C4-2B (cell line): ENCODE measurements at regions not wholly inside any gene's neighbourhood (a gene's known extent, or its start where the extent isn't known, plus 50 kb on each side); places are given as distances from the start of the nearest gene placed in this dataset.
"Not testable (repeated sequence)": the region's sequence is repeated elsewhere in the genome, so short reads cannot be mapped to it uniquely, and the experiment has no call there.

Experiments
- H3K27ac ChIP-seq: fragments of 450-650 bp; 2 replicates; pipeline ENCODE4 v1.5.1; 2017
- CTCF ChIP-seq: fragments of 450-650 bp; conservative IDR thresholded peaks from 2 replicates; pipeline ENCODE4 v1.5.1; 2017; ENCODE audit warnings: mild to moderate bottlenecking
- ZFX ChIP-seq: fragments of 450-650 bp; IDR thresholded peaks from 2 replicates; pipeline ENCODE4 v1.6.1; 2017

GRCh38 chr7:32206987-32207386 is 136.8 kb upstream of the PDE1C start:
- H3K27ac ChIP-seq = no peak overlapping the region
- TF ChIP-seq CTCF (peak; percentile 31), ZFX (no peak)

GRCh38 chr7:32206488-32206887 is 136.3 kb upstream of the PDE1C start:
- H3K27ac ChIP-seq = no peak overlapping the region
- TF ChIP-seq CTCF (no peak), ZFX (no peak)

GRCh38 chr7:32205298-32205824 is 135.2 kb upstream of the PDE1C start:
- H3K27ac ChIP-seq = not testable (repeated sequence)

- peak; percentile 65 for TF ChIP-seq CTCF
- no peak for TF ChIP-seq ZFX
- no peak overlapping the region for H3K27ac ChIP-seq
Measured at GRCh38 chr7:32204361-32205018, 134.3 kb upstream of the PDE1C start.

DNA sequence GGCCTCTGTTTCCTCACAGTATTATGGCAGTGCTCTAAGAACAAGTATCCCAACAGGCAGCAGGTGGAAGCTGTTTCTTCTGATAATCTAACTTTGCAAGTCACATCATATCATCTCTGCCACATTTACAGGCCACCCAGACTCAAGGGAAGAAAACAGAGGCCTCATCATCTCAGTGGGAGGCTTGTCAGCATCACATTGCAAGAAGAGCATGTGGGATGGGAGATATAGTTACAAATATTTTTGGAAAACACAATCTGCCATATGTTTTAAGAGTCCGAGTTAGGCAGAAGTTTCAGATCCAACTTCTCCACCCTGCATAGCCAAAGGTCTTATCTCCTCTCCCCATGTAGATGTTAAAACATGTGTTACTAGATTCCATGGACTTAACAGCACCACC is 130.4 kb upstream of the PDE1C start:
- no peak for TF ChIP-seq CTCF
- no peak for TF ChIP-seq ZFX
- no peak overlapping the region for H3K27ac ChIP-seq

DNA sequence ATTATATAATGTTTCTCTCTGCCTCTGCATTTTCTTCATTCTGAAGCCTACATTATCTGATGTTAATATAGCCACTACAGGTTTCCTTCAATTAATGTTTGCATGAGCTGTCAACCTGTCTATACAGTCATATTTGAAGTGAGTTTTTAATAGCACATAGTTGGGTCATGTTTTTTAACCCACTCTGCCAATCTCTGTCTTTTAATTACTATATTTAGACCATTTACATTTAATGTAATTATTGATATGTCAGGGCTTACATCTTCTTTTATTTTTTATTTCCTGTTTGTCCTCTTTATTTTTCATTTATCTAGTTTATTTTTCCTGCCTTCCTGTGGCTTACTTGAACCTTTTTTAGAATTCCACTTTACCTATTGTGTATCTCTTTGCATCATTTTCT is 124.3 kb upstream of the PDE1C start:
- H3K27ac ChIP-seq = no peak overlapping the region
- no peak for TF ChIP-seq CTCF
- no peak for TF ChIP-seq ZFX

GRCh38 chr7:32191305-32191704 is 121.1 kb upstream of the PDE1C start:
- H3K27ac ChIP-seq = no peak overlapping the region
- TF ChIP-seq CTCF = no peak
- no peak for TF ChIP-seq ZFX

GRCh38 chr7:32179567-32179966 is 109.4 kb upstream of the PDE1C start:
- no peak overlapping the region for H3K27ac ChIP-seq
- no peak for TF ChIP-seq ZFX
- TF ChIP-seq CTCF = no peak
